NAMALWA (cell line): ENCODE measurements at regions not wholly inside any gene's neighbourhood (a gene's known extent, or its start where the extent isn't known, plus 50 kb on each side); places are given as distances from the start of the nearest gene placed in this dataset.
A peak's percentile ranks its signal among the peaks of the same experiment; 100 is the strongest.

ENCODE experiments used
- DNase-seq: peaks from one replicate; pipeline ENCODE4 v3.0.0-alpha.2; 2015; ENCODE audit warnings: low spot score

DNA sequence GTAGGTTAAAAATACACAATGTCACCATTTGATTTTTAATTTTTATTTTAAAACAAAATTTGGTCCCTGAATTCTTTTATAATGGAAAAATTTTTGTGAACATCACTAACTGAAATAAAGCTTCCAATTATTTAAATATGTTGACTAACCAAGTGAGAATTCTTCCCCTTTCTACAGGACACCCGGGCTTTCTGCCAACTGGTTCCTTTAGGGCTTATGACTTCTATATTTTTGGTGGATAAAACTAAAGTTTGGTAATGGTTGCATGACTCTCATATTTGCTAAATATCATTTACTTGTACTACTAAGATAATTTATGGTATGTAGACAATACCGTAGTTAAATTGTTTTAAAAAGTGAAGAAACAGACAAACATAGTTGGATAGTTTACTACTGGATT is 291.0 kb upstream of the DOK6 start:
- DNase-seq: no peak

DNA sequence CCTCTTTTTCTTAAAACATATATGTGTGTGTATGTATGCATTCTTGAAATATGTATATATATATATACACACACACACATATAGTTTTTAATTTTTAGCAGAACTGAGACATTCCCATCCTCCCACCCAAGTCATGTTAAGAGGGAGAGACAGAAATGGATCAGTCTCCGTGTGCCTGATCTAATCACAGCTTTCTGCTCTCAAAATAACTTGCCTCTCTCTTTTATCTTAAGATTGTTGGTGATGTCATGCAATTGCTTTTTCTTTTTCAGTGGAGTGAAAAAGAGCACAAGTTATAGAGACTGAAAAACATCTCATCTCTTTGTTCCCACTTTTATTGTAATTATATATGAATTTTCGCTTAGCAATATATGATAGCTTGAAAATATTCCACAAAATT is 279.9 kb upstream of the DOK6 start:
- DNase-seq: no peak

DNA sequence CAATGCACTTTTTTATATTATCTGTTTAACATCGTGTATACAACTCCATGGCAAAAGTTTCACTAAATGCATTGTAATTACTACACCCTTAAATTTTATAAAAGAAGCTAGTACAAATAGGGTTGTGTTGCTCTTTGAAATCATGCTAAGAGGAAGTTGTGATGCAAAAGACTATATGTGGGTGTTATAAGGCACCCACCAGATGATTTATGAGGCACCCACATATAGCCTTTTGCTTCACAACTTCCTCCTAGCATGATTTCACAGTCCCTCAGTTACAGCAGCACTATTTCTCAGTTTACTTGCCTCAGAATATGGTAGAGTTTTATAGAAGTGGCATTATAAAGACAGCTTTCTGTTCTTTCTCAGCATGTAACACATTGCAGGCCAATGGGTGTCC is 277.3 kb upstream of the DOK6 start:
- DNase-seq: no peak

DNA sequence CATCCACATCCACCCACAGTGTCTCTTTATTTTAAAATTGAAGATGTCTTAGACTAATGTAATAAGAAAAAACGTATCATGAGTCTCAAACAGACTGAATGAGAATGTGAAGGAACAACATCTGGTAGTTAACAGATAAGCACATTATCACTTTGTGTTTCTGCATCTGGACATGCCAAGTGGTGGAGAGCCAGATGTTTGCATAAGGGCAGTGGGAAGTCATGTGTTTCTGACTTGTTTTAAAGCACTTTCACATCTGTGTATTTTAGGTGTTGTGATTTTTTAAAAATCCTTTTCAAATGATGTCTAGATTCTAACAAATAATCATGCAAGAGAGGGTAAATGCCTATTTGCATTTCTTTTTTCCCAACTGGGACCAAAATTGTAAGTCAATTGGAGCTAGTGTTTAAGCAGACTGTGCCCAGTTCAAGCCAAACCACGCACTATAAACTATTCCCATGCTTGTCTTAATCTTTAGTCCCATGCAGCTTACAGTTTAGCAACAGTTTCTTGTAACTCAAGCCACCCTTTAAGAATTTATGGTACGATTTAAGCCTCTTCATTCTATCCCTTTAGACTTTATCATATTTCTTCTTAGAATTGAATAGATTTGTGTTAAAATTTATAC is 272.7 kb upstream of the DOK6 start:
- DNase-seq: no peak

DNA sequence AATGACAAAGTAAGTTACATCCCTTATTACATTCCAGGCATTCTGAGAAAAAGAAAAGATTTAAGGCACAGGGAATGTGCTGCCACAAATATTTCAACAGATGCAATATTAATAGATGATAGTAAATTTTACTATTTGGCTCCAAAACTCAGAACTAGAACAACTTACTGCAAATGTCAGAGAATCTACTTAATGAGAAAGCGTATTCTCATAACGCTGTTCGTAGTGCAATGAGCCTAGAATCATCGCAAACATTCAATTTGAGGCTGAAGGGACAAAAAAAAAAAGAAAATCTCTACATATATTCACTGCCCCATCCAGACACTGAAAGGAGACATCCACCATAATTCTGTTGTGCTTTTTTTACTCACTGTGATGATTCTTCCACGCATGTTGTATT is 272.1 kb upstream of the DOK6 start:
- no peak for DNase-seq

DNA sequence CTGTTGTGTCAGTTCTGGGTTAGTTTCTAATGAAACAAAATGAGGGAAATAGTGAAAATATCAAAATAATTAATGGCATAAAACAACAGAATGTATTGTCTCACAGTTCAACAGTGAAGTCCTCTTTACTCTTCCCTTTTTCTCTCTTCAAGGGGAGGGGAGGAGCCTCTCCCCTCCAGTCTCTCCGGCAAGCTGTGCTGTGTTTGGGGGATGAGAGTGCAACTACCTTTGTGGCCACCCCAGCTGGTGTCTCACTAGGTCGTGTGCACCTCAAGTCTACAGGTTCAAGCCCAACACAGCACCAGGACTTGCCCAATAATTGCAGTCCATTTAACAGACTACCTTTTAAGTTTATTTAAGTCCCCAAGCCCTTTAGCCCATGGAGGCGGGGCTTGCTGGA is 271.7 kb upstream of the DOK6 start:
- no peak for DNase-seq

DNA sequence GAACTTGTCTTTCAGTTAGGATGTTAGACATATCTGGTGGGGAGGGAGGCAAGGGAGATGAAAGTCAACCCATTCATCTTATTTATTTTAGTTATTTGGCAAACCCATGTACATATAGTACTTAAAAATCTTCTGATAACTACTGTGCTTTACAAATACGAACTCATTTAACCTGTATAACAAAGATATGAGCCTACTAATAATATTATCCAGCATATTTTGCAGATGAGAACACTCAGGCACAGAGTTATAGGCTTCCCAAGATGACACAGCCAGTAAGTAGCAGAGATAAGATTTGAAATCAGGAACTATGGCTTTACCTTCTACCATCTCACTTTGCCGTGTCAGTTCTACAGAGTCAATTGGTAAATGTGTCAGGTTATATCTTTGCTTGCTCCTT is 262.6 kb upstream of the DOK6 start:
- DNase-seq: no peak

DNA sequence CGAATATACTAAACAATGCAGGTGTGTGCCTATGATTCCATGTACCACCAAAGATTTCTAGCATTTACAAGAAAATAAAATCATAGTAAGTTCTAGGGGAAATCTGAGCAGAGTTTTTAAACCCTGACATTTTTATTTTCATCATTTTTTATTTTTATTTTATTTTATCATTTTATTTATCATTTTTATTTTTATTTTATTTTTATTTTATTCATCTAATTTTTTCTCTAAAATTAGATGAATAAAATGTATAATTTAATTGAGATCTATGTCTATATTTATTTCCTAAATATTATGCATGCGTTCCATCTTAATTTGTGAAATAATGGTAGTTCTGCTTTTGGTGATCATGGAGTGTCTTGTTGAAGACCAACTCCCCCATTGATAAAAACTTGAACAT is 257.6 kb upstream of the DOK6 start:
- DNase-seq: no peak

DNA sequence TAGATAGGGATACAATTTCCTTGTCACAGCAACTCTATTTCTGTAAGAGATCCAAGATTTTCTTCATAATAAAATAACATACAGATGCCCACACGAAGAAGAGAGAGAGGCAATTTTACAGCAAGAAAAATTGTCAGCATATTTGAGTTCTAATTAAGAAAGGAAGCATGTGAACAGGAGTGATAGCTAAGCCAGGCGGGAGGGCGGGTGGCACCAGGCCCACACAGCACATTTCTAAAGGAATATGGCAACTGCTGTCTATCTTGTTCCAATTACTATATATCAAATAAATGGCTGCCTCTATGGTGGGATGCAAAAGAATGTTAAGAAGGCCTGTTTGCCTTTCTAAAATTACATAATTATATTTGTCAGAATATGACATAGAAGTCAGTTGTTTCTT is 248.3 kb upstream of the DOK6 start:
- DNase-seq: no peak

DNA sequence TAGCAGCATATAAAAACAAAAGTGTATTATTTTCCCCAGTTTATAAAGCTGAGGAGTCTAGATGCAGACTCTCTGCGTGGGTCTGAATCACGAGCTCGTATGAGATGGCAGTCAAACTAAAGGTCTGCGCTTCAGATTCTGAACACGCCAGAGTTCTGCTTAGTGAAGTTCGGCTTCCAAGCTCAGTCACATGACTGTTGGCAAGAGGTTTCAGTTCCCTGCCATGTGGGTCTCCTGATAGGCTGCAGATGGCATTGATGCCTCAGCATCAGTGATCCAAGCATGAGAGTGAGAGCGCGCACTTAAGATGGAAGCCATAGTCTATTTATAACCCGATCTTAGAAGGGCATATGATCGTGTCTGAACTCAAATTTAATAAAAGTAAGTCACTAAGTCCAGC is 242.8 kb upstream of the DOK6 start:
- DNase-seq: no peak

DNA sequence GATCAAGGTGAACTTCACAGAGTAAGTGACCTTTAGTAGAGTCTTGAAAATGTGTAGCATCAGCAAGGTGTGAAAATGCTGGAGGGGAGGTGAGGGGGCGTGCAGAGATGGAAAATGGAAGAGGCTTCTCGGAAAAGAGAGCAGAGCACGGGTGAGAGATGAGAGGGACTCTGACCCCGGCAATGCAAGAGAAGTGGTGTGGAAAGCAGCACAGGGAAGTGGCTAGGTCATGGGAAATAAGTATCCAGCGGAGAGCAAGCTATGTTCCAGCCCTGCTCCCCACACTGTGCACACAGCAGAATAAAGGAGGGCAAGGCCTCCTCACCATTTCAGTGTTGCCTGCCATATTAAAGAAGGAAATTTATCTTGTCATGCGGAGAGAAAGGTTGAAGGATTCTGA is 241.7 kb upstream of the DOK6 start:
- no peak for DNase-seq

DNA sequence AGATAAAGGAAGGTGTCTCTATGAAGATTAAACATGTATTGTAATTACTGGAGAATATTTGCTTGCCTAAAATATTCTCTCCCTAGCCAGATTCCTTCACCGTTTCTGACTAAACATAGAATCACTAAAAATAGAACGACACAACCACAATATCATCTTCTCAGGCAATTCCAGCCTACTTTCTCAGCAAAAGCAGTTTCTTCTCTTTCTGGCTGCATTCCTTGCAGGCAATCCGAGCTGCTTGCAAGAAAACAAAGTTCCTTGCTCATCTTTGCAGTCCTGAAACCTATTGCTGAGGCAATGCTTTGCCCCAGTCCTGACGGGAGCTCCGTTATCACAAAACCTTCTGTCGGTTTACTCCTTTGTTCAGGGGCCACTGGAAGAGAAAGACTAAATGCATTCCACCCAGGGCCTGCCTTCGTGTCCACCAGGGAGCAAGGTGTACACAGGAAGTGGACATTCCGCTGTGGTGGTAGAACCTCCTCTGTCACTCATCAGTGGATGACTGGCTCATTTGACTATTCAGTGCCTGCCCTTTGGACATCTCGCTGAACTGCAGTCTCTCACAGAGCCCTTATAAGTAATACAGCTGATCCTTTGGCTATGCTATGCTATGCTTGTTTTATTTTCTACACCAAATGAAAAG is 239.2 kb upstream of the DOK6 start:
- no peak for DNase-seq

DNA sequence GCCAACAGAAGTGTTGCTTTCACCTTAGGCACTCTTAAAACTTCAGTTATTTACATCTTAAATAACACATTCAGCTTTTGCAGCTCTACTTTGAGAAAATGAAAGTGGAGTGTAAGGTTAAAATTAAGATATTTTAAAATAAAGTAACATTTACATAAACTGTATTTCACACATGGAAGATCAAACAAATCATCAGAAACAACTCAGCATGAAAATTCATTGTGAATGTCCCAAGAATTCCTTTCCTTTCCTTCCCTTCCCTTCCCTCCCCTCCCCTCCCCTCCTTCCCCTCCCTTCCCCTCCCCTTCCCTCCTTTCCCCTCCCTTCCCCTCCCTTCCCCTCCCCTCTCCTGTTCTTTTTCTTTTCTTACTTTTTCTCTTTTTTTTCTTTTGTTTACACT is 238.0 kb upstream of the DOK6 start:
- DNase-seq: no peak

DNA sequence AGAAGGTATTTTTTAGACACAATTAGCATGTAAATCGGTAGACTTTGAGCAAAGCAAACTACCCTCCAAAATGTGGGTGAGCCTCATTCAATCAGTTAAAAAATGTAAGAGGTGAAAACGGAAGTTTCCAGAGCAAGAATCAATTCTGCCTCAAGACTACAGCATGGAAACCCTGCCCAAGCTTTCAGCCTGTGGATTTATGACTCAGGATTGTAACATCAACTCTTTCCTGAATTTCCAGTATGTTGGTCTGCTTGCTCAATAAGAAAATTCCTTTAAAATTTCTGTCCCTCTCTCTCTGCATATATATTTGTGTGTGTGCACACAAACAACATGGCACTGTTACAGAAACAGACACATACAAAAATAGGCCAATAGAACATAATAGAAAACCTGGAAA is 228.6 kb upstream of the DOK6 start:
- no peak for DNase-seq

DNA sequence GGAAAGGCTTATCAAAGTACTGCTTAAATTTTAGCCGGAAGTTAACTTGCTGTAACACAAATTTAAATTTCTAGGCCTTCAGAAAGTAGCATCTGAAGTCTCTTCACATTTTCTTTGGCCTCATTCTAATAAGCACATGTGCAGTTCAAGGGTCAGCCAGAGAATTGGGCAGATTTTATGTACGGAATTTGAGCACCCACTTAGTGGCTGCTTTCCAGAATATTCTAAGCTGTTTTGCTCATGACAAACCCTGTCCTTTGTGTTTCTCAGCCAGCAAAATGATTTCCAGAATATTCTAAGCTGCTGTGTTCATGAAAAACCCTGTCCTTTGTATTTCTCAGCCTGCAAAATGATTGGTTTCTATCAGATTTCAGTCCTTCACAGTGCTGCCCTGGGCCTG is 225.0 kb upstream of the DOK6 start:
- DNase-seq: no peak

DNA sequence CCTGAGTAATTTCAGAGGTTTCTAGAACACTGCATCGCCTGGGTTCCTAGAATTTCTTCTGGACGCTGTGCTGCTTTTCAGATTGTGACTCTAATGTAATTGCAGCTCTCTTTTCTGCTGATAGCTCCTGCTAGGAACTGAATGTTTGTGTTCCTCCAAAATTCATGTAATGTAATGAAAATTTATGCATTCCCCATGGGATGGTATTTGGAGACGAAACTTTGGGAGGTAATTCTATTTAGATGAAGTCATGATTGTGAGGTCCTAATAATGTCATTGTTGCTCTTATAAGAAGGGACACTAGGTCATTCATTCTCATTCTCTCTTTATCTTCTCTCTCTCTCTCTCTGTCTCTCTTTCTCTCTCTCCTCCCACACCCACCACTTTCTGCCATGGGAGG is 223.9 kb upstream of the DOK6 start:
- DNase-seq: no peak

DNA sequence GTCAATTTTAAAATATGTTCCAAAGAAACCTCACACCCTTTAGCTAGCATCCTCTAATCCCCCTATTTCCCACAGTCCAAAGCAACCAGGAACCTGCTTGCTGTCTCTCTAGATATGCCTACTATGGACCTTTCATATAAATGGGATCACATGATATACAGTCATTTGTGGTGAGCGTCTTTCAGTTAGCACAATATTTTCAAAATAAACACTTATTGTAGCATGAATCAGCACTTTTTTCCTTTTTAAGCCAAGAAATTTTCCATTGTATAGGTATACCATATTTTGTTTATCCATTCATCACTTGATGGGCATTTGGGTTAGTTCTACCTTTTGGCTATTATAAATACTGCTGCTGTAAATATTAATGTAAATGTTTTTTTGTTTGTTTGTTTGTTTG is 223.0 kb upstream of the DOK6 start:
- DNase-seq: no peak

DNA sequence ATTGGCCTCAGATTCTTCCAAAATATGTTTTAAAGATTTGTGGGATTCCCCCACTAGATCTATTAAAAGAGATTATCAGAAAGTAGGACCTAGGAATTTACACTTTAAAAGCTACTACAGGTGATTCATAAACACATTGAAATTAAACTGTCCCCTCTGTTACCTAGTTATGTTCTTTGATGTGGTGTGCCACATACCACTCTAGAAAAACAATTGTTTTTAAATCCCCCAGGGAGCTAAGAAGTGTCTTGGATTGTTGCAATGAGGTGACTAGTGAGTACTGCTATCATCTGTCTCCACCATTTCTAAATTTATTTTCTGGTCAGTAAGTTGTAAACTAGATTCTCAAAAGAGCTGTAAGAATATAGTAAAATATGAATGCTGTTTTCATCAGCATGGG is 214.5 kb upstream of the DOK6 start:
- DNase-seq: no peak

DNA sequence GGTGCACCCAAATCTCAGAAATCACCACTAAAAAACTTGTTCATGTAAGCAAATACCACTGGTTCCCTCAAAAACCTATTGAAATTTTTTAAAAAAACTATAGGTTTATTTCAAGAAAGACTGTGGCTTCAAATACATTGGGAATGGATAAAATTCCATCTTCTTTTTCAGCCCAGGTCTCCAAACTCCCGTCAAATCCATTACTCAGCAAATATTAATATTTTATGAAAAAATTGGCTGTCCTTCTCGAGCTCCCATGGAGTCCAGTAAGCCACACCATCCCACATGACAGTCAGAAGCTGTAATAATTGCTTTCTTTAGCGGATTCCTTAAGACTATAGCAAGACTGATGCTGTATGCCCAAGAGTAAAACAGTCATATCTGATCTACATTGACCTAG is 204.4 kb upstream of the DOK6 start:
- no peak for DNase-seq

DNA sequence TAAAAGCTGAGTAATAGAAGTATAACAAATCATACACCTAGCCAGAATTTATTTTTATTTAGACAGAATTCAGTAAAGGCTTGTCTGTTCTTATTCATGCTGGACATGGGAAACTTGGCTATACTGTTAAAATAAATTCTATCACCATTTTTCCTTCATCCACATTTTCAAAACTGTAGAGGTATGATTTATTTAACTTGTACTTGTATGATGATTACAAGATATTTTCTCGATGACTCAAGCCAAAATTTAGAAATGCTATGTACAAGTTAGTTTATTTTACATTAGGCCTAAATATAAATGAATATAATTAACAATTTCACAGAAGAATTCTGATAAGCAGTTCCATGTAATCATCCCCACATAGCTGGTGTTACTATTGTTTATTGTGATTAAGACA is 194.8 kb upstream of the DOK6 start:
- DNase-seq: no peak

DNA sequence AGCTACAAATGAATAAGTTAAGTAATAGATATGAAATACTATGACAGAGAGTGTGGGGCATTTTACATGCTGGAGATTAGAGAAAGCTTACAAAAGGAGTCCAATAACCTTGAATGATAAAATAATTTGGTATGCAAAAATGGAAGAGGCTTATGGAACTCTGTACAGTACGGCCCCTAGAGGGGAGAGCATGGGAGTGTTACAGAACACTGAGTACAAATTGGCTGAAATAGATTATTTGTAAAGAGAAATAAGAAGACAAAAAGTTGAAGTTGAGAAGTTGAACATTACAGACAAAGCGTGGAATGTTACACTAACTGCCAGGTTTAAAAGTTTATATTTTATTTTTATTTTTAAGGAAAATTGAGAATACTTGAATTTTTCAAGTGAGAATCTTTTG is 192.1 kb upstream of the DOK6 start:
- peak; percentile 5 for DNase-seq

DNA sequence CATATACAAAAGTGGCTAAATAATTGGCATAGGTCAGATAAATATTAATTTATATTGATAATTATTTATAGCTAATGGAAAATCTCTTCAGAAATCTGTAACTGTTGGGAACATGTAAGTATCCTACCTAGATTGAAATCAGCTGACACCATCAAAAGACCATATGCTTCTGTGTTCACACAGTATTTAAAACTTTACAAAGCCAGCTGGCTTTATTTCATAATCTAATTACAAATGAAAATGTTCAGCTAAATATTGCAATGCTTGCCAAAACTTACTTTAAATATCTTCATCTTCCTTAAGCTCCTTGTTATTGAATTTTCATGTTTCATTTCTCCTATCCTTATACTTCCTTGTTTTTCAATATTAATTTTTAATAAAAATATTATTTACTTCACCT is 190.9 kb upstream of the DOK6 start:
- DNase-seq: no peak

DNA sequence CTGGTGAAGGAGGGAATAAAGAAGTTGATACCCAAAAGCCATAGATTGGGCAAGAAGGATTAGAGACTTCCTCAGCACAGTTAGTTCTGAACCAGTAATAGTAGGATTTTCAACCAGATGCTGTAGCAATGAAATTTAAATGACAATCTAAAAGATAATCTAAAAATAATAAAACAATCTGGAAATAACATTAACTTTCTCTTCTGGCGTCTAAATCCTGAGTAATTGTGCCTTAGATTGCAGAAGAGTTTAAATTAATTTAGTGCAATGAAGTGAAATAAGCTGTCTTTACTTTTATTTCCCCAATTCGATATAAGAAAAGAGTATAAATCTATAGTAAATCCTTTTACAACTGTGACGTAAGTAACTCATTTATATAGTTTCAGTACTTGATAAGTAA is 186.8 kb upstream of the DOK6 start:
- no peak for DNase-seq

DNA sequence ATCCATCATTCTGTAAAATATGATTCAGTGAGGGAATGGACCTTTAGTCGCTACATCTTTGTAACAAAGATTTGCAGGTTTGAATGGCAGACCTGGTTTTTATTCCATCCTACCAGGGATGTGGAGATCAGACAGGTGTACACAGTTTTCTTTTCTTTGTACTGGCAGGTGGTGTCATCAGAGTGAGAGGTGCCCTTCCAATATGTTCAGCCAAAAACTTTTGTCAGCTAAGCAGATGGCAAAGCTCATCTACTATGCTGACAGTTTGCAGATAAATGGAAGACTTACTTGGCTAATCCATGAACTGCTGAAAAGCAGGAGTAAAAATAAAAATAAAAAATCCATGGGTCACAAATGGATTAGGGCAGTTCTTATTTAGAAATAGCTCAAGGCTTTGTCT is 185.5 kb upstream of the DOK6 start:
- no peak for DNase-seq

DNA sequence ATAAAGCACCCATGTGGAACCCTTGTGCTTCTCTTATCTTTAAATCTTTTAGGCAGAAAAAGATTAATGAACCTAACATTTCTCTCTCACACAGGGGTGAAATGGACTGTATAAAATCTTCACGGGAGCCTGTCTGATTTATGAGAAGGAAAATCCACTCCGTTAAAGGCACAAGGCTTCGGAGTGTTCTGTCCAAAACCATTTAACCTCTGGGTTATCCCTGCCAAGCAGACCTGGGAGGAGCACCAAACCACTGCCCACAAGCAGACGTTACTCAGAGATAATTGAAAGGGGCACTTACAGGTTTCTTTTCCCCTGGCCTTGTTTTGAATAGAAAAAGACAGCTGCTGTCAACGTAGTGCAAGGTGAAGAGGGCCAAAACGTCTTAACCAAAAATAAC is 184.4 kb upstream of the DOK6 start:
- no peak for DNase-seq
